Body of pancreas (tissue), 4 donors: ENCODE measurements at regions not wholly inside any gene's neighbourhood (a gene's known extent, or its start where the extent isn't known, plus 50 kb on each side); places are given as distances from the start of the nearest gene placed in this dataset.

Source experiments
- CTCF ChIP-seq, 7 experiments: fragments of 450-650 bp in 4 of 7; fragments of 200-600 bp in 3 of 7; sonication (generic) in 3 of 7; IDR thresholded peaks; one replicate each; pipeline ENCODE4 v1.5.1; 2016 to 2019; ENCODE audit warnings: antibody characterized with exemption in 7 of 7
- POLR2A ChIP-seq, 3 donors: fragments of 450-650 bp; IDR thresholded peaks; one replicate each; pipeline ENCODE4 v1.6.1; 2016; ENCODE audit warnings: antibody characterized with exemption in 3 of 3, mild to moderate bottlenecking in 2 of 3

- TF ChIP-seq CTCF (IDR thresholded peaks at IDR 0.05), result no peak
- no peak for TF ChIP-seq POLR2A (IDR thresholded peaks at IDR 0.05)
Measured at GRCh38 chr13:107299717-107300116, 731.8 kb upstream of the ARGLU1 start.
